MV-4-11 (cell line): ENCODE measurements at regions not wholly inside any gene's neighbourhood (a gene's known extent, or its start where the extent isn't known, plus 50 kb on each side); places are given as distances from the start of the nearest gene placed in this dataset.
"Not testable (repeated sequence)": the region's sequence is repeated elsewhere in the genome, so short reads cannot be mapped to it uniquely, and the experiment has no call there.

ENCODE experiments used
- DNase-seq: peaks from one replicate; lab custom pipeline; 2025; lab: John Stamatoyannopoulos, UW

DNA sequence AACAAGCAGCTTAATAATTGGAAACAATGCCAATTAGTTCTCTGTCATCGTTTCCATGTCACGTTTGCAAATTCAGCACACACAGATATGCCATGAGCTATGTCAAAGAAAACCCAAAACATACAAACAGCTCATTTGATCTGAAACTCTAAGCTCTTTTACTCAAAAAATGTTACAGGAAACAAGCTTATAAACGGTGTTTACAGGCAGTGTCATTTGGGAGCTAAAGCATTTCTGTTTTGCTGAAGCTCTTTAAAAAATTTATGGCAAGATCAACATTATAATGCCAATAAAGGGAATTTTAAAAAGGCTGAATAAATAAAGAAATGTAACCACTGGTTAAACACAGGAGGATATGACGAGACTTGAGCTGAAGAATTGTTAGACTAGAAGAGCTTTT, 94.0 kb upstream of the HS3ST2 start:
- no peak for DNase-seq

DNA sequence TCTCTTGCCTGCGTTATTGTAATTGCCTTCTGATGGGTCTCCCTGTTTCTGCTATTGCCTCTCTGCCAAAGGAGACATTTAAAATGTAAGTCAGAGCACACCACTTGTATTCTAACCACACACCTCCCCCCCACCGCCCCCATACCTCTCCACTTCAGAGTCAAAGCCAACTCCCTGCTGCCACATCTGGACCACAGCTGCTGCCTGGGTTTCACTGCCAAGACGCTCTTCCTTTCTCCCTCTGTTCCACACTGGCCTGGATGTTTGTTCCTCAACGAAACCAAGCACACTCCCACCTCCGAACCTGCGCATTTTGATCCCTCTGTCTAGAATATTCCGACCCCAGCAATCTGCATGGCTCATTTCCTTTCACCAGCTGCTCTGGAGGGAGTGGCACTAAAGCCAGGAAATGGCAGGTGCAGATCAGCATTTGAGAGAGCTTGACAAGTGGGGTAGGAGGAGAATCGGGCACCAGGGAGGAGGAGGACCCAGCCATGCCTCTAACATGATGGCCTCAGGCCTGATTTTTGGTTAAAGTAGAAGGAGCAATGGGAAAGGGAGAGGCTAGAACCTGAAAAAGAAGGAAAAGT, 92.4 kb upstream of the HS3ST2 start:
- DNase-seq, result no peak

DNA sequence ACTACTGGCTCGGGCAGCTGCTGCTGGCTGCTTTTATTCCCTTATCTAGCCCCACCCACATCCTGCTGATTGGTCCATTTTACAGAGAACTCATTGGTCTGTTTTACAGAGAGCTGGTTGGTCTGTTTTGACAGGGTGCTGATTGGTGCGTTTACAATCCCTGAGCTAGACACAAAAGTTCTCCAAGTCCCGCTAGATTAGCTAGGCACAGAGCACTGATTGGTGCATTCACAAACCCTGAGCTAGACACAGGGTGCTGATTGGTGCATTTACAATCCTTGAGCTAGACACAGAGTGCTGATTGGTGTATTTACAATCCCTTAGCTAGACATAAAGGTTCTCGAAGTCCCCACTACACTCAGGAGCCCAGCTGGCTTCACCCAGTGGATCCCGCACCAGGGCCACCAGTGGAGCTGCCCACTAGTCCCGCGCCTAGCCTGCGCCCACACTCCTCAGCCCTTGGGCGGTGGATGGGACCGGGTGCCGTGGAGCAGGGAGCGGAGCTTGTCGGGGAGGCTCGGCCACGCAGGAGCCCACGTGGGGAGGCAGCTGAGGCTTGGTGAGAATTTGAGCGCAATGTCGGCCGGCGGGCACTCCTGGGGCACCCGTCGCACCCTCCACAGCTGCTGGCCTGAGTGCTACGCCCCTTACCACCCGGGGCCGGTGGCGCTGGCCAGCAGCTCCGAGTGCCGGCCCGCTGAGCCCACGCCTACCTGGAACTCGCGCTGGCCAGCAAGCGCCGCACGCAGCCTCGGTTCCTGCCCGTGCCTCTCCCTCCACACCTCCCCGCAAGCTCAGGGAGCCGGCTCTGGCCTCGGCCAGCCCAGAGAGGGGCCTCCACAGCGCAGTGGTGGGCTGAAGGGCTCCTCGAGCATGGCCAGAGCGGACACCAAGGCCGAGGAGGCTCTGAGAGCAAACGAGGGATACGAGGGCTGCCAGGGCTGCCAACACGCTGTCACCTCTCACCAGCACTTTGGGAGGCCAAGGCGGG, 91.1 kb upstream of the HS3ST2 start:
- not testable (repeated sequence) for DNase-seq

DNA sequence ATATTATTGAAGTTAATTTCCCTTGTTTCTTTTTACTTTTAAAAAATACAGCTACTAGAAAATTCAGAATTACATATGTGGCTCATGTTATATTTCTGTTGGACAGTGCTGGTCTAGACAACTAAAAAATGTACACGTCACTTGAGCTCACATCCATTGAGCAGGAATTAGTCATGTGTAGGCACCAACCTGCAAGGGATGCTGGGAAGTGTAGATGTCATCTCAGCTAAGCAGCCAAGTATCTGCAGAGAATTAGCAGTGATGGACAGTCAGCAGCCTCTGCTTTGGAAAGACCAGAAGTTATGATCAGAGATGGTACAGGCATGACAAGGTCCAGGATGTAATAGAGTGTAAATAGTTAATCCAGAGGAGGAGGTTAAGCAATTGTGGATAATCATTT, 87.1 kb upstream of the HS3ST2 start:
- no peak for DNase-seq

DNA sequence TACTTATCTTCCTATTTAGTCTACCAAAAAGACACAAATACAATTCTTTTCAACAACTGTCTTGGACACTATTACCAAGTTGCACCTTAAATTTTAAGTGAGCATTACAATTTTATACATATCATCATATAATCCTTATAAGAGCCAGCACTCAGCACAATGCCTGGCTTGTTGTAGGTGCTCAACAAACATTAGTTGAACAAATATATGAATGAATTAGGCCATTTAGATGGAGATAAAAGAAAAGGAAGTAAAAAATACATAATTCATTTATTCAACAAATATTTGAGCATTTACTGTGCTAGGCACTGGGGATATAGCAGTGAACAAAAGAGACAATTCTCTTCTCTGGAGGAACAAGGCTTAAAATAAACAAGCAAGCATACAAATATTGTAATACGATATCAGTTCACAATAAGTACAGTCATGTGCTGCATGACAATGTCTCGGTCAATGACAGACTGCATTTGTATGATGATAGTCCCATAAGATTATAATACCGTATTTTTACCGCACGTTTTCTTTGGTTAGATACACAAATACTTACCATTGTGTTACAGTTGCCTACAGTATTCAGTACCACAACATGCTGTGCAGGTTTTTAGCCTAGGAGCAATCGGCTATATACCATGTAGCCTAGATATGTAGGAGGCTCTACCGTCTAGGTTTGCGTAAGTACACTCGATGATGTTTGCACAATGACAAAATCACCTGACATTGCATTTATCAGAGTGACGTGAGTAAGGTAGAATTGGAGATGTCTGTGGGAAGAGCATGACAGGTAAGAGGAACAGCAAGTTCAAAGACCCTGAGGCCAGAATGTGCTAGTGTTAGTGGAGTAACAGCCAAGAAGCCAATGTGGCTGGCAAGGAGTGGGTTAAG, 86.4 kb upstream of the HS3ST2 start:
- no peak for DNase-seq

DNA sequence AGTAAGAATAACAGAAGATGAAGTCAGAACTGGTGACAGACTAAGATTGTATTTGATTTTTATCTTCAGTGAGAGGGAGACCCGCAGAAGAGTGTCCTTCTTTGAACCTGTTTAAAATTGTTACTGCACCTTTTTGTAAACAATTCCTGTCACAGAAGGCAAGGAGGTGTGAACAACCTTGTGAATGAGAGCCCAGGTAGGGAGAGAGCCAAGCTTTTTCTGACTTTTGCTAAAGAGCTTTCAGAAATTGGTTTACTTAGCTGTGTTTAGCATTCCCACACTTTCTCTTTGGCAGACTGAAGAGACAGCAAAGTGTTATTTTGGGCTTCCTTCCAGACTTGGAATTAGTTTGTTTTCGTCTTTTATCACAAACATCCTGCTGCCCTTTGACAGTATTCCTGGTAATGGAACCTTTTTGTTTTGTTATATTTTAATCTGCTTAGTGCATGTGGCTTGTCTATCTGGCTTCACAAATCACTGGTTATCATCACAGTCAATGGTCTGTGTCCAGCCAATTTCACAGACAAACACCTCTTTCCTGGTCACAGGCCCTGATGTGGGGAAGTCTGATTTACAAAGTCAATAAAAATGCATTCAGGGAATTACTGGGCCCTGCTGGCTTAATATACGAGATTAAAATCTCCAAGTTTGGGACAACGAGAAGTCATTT, 85.7 kb upstream of the HS3ST2 start:
- DNase-seq, result no peak

DNA sequence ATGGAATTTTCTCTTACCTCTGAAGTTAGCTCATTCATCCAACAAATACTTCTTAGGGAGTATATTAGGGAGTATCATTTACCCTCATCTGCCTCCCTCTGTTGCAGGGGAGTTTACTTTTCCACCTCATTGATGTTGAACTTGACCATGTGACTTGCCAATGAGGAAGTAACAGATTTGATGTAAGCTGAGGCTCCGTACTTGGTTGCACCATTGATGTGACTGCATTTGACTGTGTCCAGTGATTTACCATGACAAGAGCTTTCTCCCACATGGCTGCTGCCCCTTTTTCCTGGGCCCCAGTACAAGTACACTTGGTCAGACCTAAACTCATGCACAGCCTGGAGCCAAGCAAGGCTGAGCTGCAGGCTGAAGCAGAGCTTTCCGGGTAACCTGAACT, 81.6 kb upstream of the HS3ST2 start:
- DNase-seq, result no peak

DNA sequence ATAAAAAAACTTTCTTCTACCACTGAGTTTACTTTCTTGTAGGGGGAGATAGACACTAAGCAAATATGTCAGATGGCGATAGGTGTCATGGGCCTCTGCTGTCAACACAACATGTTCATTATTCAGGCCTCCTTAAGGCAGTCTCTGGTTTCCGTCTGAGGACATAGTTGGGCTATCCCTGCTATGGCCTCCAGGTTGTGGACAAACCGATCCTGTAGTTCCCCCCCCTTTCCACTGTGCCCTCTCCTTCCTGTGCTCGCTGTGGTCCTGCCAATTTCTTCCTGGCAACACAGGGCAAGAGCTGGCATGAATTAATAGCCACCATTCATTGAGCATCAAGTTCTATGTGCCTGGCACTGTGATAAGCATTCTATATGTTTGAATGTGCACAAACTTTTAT, 81.0 kb upstream of the HS3ST2 start:
- no peak for DNase-seq

DNA sequence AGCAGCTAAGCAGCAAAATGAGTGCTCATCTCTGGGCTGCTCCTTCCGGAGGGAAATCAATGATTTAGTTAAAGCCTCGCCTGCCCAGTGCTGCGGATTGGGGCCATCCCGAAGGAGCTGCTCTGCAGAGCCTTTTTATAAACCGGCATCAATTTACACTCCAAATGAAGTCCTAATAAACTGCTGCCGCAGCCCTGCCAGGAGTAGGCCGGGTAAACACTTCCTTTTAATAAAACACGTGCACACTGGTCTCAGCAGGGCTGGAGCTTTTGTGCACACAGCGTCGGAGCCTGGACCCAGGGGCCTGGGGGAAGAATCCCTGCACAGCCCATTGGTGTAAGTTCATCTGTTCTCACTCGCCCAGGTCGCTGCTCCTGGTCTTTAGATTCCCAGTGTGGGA, 79.6 kb upstream of the HS3ST2 start:
- DNase-seq, result no peak

DNA sequence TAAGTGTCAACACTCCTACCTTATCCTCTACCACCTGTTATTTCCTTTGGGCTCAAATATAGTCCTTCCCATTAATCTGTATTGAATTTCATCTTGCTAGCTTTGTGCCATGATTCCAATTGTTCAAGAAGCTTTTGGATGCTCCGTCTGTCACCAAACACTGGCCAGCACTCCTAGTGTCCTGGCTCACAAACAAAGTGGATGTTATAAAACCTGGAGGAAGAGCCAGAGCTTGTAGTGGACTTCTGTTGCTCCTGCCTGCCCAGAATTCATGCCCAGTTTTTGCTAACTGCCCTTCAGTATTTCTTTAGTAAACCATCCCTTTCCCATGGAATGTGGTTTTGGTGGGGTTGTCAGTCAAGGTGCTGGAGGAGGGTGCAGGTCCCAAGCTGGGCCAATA, 77.2 kb upstream of the HS3ST2 start:
- DNase-seq, result no peak

DNA sequence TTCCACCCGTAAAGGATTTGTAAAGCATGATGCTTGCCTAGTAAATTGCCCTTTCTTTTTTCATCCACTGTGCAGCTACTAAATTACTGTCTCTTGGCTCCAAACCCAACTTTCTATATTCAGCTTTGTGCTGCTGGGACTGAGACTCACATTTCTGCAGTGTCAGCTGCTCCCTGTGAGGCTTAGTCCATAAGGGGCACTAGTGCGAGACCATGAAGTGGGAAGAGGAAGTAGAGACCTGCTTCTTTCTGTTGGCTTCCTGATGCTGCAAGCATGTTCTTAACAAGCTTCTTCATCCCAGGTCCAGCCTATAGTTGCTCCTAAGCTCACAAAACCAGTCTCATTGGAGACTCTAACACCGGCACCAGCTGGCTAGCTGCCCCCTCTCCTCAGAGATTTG, 74.9 kb upstream of the HS3ST2 start:
- peak; percentile 76 for DNase-seq

DNA sequence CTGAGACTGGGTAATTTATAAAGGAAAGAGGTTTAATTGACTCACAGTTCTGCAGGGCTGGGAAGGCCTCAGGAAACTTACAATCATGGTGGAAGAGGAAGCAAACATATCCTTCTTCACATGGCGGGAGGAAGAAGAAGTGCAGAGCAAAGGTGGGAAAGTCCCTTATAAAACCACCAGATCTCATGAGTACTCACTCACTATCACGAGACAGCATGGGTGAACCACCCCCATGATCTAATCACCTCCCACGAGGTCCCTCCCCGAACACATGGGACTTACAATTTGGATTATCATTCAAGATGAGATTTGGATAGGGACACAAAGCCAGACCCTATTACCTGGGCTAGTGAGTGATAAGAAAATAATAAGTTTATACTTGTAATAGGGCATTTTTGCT, 70.6 kb upstream of the HS3ST2 start:
- DNase-seq, result no peak

DNA sequence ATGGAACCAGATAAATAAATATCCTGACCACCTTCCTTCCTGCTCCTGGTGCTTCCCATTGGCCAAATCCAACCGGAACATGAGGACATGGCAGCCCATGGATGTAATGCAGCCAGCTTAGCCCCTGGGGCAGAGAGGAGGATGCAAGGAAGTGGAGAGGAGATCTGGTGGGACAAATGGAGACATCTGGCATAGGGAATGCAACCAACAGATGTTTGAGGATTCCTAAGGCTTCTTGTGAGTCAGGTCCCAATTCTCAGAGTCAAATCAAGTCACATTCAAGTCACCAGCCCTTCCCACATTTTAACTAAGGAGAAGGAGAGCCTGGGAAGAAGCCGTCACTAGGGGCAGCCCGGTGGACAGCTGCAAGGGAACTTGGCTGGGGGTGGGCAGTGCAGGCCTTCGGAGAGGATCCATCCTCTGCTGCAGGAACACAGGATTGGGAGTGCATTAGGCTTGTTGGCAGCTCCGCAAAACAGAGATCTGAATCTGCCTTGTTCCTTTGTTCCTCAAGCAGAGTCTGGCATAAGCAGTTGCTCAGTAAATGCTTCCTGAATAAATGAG, 62.8 kb upstream of the HS3ST2 start:
- no peak for DNase-seq

DNA sequence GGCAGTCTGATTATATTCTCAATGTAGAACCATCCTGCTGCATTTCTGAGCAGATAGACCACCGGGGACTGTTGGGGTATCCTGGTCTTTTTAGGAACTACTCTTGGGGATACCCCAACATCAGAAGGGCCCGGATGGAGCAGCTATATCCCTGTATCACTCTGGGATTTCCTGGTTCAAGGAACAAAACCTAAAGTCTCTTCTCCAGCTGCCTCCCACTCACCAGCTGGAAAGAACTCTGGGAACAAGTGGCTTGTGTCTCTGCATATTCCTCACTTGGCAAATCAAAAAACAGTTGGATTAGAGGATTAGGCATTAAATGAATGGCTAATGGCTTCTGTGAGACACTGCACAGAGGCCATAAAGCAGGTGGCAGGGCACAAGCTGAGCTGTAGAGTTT, 62.3 kb upstream of the HS3ST2 start:
- DNase-seq, result no peak

DNA sequence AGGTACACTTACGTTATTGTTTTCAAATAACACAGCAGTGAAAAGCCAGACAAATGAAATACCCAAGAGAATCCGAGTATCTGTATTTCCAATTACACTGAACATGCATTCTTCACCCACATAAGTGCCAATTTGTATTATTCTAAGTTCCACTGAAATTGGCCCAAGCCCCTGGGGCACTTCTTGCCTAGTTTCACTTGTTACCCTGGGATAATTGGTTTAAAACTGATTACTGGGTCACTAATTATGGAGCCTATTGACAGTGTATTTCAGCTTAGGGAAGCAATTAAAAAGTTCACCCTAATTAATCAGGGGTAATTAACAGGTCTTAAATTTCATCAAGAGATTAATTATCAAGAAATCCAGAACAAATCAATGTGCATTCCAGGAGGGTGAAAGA, 60.5 kb upstream of the HS3ST2 start:
- no peak for DNase-seq

DNA sequence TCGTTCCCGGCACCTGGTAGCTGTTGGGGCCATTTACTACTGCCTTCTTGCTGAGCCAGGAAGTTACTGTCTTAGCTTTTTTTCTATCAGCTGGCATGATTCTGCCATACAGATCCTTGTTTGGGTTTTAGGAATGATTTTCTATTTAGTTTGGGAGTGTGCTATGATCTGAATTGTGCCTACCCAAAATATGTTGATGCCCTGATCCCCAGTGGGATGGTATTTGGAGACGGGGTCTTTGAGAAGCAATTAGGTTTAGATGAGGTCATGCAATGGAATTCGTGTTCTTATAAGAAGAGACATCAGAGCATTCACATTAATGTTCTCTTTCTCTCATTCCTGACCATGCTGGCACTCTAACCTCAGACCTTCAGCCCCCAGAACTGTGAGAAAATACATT, 59.4 kb upstream of the HS3ST2 start:
- DNase-seq, result no peak

DNA sequence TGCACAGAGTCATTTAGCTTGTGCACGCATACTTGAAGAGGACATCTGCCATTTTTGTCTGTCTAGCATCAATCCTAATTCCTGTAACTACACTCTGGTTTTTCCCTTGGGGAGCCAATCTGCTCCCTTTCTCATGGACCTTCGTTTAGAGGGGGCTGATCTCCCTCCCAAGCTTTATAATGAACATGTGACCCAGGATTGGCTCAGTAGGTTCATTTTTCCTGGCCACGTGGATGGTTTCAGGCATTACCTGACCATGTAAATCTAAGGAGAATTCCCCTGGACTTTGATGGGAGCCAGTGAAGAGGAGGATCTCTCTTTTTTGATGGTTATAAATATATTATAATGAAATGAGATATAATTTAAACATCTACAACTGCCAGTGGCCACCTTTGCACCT, 56.8 kb upstream of the HS3ST2 start:
- DNase-seq, result no peak

DNA sequence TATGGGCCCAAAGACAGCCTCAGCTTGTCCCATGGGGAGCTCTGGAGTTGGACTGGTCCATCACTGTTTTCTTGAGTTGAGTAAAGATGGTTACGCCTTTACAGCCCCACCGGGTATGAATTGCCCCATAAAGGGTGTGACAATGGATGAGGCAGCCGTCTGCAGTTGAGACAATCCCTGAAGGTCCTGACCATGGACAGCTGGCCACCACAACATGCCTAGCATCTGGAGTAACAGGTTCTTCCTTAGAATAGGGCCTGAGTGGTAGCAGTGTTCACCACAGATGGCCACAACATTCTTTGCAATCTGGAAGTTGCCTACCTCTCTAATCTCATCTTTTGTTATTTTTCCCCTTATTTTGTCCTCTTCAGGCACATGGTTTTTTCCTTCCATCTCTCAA, 51.5 kb upstream of the HS3ST2 start:
- DNase-seq, result no peak

DNA sequence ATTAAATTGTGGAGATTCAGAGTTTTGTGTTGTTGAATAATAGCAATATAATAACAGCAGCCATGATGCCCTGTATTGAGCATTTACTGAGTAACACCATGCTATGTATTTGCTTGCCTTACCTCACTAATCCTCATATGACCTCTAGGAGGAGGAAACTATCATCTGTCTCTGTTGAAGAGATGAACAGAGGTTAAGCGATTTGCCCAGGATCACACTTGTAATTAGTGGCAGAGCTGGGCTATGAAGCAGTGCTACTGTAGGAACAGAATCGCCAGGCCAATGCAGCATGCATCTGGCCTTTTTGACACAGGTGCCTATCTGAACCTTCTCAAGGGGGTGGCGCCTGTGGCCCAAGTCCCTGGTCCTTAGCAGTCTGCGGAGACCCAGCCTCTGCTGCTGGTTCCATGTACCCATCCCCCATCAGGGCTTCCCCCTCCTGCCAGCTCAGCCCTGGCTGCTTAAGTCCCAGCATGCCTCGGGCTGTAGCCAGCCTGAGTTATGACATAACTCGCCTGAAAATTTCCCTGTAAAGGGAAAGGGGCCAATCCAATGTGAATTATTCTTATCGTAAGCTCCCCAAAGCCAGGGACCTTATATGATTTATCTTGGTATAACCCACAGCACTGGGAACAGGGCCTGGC, 50.4 kb upstream of the HS3ST2 start:
- no peak for DNase-seq
